ENCODE measurements at regions not wholly inside any gene's neighbourhood (a gene's known extent, or its start where the extent isn't known, plus 50 kb on each side); places are given as distances from the start of the nearest gene placed in this dataset.

- TF ChIP-seq CTCF (conservative IDR thresholded peaks at IDR 0.05): no peak
- TF ChIP-seq EZH2 (IDR thresholded peaks at IDR 0.05; ENCODE audit: low read depth): no peak
Measured at GRCh38 chr11:129743112-129743815, 72.4 kb upstream of the TMEM45B start.
